GM23338 (cell line): ENCODE measurements at regions not wholly inside any gene's neighbourhood (a gene's known extent, or its start where the extent isn't known, plus 50 kb on each side); places are given as distances from the start of the nearest gene placed in this dataset.

Source experiments
- CREB1 ChIP-seq: fragments of 250-450 bp; sonication (Bioruptor Pico); IDR thresholded peaks from 2 replicates; pipeline ENCODE4 v1.5.0; 2020; ENCODE audit warnings: low read depth, mild to moderate bottlenecking, moderate library complexity
- ETS1 ChIP-seq: IDR thresholded peaks from 2 replicates; pipeline ENCODE4 v1.6.1; 2016; ENCODE audit warnings: antibody characterized with exemption
- EZH2 ChIP-seq: fragments of 200-600 bp; sonication (generic); IDR thresholded peaks from one replicate; pipeline ENCODE4 v1.8.0; 2017; ENCODE audit warnings: antibody characterized with exemption, mild to moderate bottlenecking, low read depth; ENCODE audit not compliant: unreplicated experiment
- EZH2phosphoT487 ChIP-seq: fragments of 200-600 bp; sonication (generic); IDR thresholded peaks from one replicate; pipeline ENCODE4 v1.8.1; 2018; ENCODE audit warnings: antibody characterized with exemption; ENCODE audit not compliant: unreplicated experiment
- JUNB ChIP-seq: IDR thresholded peaks from one replicate; pipeline ENCODE4 v1.6.1; 2016; ENCODE audit warnings: antibody characterized with exemption; ENCODE audit not compliant: unreplicated experiment
- NANOG ChIP-seq: IDR thresholded peaks from 2 replicates; pipeline ENCODE4 v1.6.1; 2016; ENCODE audit warnings: antibody characterized with exemption, borderline replicate concordance
- POLR2AphosphoS5 ChIP-seq: IDR thresholded peaks from 2 replicates; pipeline ENCODE4 v1.6.1; 2016; ENCODE audit warnings: antibody characterized with exemption, low read depth
- REST ChIP-seq: IDR thresholded peaks from one replicate; pipeline ENCODE4 v1.6.1; 2018; ENCODE audit warnings: antibody characterized with exemption; ENCODE audit not compliant: unreplicated experiment
- ZNF331 ChIP-seq: fragments of 250-450 bp; sonication (Bioruptor Pico); IDR thresholded peaks from 2 replicates; pipeline ENCODE4 v1.5.0; 2020; ENCODE audit warnings: low read depth, mild to moderate bottlenecking, moderate library complexity
- TF ChIP-seq, protein P1 (sequence below), 2 experiments: fragments of 200-600 bp in 1 of 2; sonication (generic) in 1 of 2; conservative IDR thresholded peaks; 2 replicates each; pipeline versions ENCODE4 v1.5.1 to v1.6.1; 2016 to 2017; ENCODE audit warnings: antibody characterized with exemption in 2 of 2, low read depth in 2 of 2, mild to moderate bottlenecking in 2 of 2, moderate library complexity in 1 of 2

DNA sequence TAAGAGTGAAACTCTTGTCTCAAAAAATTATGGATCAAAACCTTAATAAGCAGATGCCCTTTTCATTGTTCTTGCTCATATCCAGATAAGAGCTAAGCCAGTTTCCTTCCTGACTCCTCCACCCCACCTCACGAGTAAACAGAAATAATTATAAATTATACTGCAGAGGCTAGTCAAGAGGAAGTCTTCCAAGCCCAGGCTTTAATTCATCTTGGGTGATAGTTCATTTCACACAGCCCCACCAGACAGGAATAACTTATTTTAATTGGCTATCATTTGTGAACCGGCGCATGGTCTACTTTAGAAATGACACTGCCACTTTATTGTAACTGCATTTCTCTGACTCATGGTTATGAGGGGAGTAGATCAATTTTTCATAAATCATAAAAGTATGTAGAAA, 102.0 kb downstream of the BTBD3 start:
- no peak for TF ChIP-seq POLR2AphosphoS5
- no peak for TF ChIP-seq EZH2phosphoT487
- no peak for TF ChIP-seq REST
- TF ChIP-seq, protein P1, sequence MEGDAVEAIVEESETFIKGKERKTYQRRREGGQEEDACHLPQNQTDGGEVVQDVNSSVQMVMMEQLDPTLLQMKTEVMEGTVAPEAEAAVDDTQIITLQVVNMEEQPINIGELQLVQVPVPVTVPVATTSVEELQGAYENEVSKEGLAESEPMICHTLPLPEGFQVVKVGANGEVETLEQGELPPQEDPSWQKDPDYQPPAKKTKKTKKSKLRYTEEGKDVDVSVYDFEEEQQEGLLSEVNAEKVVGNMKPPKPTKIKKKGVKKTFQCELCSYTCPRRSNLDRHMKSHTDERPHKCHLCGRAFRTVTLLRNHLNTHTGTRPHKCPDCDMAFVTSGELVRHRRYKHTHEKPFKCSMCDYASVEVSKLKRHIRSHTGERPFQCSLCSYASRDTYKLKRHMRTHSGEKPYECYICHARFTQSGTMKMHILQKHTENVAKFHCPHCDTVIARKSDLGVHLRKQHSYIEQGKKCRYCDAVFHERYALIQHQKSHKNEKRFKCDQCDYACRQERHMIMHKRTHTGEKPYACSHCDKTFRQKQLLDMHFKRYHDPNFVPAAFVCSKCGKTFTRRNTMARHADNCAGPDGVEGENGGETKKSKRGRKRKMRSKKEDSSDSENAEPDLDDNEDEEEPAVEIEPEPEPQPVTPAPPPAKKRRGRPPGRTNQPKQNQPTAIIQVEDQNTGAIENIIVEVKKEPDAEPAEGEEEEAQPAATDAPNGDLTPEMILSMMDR (conservative IDR thresholded peaks at IDR 0.05; ENCODE audit: low read depth in 2 of 2) = no peak
- TF ChIP-seq EZH2 = no peak
- TF ChIP-seq CREB1 (CRISPR knock-in tag) = no peak
- no peak for TF ChIP-seq NANOG
- no peak for TF ChIP-seq ETS1
- TF ChIP-seq JUNB = no peak
- no peak for TF ChIP-seq ZNF331
